HCT116 (cell line): ENCODE measurements at regions not wholly inside any gene's neighbourhood (a gene's known extent, or its start where the extent isn't known, plus 50 kb on each side); places are given as distances from the start of the nearest gene placed in this dataset.

Experiments used
- CTCF ChIP-seq, 3 experiments: fragments of 200-600 bp in 1 of 3; sonication (generic) in 1 of 3; IDR thresholded peaks in 2 of 3; conservative IDR thresholded peaks in 1 of 3; 2 replicates each; pipeline ENCODE4 v1.5.1; 2012 to 2017; ENCODE audit warnings: low read depth in 2 of 3, low read length in 2 of 3, antibody characterized with exemption in 1 of 3, borderline replicate concordance in 1 of 3, control low read depth in 1 of 3, mild to moderate bottlenecking in 1 of 3, mixed read lengths in 1 of 3, mixed run types in 1 of 3, moderate library complexity in 1 of 3; ENCODE audit not compliant: insufficient read depth in 1 of 3
- EZH2phosphoT487 ChIP-seq: fragments of 200-600 bp; IDR thresholded peaks from 2 replicates; pipeline ENCODE4 v1.6.1; 2018; ENCODE audit warnings: antibody characterized with exemption, borderline replicate concordance
- SP1 ChIP-seq: IDR thresholded peaks from 2 replicates; pipeline ENCODE4 v1.6.1; 2012; ENCODE audit warnings: low read depth
- YY1 ChIP-seq: IDR thresholded peaks from 2 replicates; pipeline ENCODE4 v1.6.1; 2011; ENCODE audit warnings: low read length, low read depth, moderate library complexity, mild to moderate bottlenecking; ENCODE audit not compliant: insufficient replicate concordance; ENCODE audit errors: extremely low read depth

- no peak for TF ChIP-seq EZH2phosphoT487
- TF ChIP-seq CTCF (IDR thresholded peaks at IDR 0.05 in 2 of 3, conservative IDR thresholded peaks at IDR 0.05 in 1 of 3; ENCODE audit: borderline replicate concordance in 1 of 3, insufficient read depth in 1 of 3, low read depth in 2 of 3, low read length in 2 of 3): no peak
- no peak for TF ChIP-seq YY1
- TF ChIP-seq SP1: no peak
Measured at GRCh38 chr6:4265740-4266139, 130.4 kb upstream of the ECI2 start.
